ENCODE measurements at regions not wholly inside any gene's neighbourhood (a gene's known extent, or its start where the extent isn't known, plus 50 kb on each side); places are given as distances from the start of the nearest gene placed in this dataset.

GRCh38 chr7:52771177-52771576, 264.3 kb upstream of the POM121L12 start:
- Histone ChIP-seq H3K4me1 (no peaks in the 10 kb centered on the region), H3K36me3 (no peaks in the 10 kb centered on the region), H3K9me3 (no peaks in the 10 kb centered on the region), H3K27me3 (no peaks in the 10 kb centered on the region), H3K27ac (replicated peaks in 1 of 4) (no peak overlapping the region), H3K4me3 (no peak overlapping the region)
- TF ChIP-seq POLR2AphosphoS5 (IDR thresholded peaks at IDR 0.05) (no peak), POLR2A (IDR thresholded peaks at IDR 0.05; ENCODE audit: low read depth) (no peak), EP300 (IDR thresholded peaks at IDR 0.05) (no peak)
- TF ChIP-seq, protein P1, sequence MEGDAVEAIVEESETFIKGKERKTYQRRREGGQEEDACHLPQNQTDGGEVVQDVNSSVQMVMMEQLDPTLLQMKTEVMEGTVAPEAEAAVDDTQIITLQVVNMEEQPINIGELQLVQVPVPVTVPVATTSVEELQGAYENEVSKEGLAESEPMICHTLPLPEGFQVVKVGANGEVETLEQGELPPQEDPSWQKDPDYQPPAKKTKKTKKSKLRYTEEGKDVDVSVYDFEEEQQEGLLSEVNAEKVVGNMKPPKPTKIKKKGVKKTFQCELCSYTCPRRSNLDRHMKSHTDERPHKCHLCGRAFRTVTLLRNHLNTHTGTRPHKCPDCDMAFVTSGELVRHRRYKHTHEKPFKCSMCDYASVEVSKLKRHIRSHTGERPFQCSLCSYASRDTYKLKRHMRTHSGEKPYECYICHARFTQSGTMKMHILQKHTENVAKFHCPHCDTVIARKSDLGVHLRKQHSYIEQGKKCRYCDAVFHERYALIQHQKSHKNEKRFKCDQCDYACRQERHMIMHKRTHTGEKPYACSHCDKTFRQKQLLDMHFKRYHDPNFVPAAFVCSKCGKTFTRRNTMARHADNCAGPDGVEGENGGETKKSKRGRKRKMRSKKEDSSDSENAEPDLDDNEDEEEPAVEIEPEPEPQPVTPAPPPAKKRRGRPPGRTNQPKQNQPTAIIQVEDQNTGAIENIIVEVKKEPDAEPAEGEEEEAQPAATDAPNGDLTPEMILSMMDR (IDR thresholded peaks at IDR 0.05) = no peak
- intact Hi-C loops (cut with DNase I) = no loop called here
- no peak for DNase-seq (ENCODE audit: extremely low spot score)
- WGBS = 82% methylated on average over 5 of the region's 5 CpGs

DNA sequence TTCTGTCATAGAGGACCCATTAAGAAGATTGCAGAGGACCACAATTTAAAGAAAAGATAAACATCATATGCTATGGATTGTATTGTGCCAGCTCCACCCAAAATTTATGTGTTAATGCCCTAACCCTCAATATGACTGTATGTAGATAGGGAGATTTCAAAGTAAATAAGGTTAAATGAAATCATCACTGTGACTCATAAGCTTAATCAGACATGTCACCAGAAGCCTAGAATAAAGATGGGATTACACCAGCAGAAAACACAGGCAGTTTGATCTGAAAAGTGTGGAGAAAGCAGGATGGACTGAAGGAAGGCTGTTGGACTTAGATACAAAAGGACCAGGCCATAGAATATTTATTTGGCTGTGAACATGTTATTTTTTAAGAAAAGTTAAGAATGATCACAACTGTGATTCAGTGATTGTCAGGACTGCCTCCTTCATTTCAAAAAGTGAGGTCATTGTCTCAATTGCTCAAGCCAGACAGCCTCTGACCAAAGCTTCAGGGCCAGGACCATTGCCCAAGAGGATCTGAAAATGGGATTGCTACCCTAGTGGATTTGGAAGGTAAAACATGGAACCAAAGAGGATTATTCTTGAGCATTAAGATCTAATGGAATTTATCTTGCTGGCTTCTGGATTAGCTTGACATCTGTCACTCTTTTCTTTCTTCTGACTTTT, 270.8 kb upstream of the POM121L12 start:
- TF ChIP-seq POLR2A (IDR thresholded peaks at IDR 0.05; ENCODE audit: low read depth) (no peak), POLR2AphosphoS5 (IDR thresholded peaks at IDR 0.05) (no peak)
- TF ChIP-seq, protein P1 (IDR thresholded peaks at IDR 0.05) = no peak
- intact Hi-C loops (cut with DNase I) = loop anchor here (5.0 kb wide), 1 partner anchor 52 kb away; no protein-coding TSS in a partner anchor
- no peak for DNase-seq (ENCODE audit: extremely low spot score)

DNA sequence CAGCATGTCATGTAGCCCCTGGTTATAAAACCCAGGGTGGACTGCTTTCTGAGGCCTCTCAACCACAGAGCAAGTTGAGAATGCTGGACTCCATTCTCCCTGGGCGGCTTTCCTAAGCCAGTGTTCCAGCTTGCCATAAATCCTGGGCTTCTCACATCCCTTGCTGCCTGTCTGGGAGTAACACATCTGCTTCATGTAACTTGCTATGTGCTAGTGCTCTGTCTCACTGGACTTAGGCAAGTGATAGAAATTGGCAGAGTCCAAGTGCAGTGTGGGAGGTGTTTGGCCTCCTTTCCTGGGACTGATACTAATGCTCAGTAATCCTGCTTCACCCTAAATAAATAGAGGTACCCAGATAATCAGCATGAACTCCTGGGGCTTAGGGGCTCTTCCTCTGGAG, 277.1 kb upstream of the POM121L12 start:
- Histone ChIP-seq H3K27me3 (no peaks in the 10 kb centered on the region), H3K4me3 (no peak overlapping the region), H3K4me1 (no peaks in the 10 kb centered on the region), H3K27ac (replicated peaks in 1 of 4) (no peak overlapping the region), H3K36me3 (no peaks in the 10 kb centered on the region), H3K9me3 (no peaks in the 10 kb centered on the region)
- no peak for DNase-seq (ENCODE audit: extremely low spot score)
- 40% methylated on average over 1 of the region's 1 CpG for WGBS
- intact Hi-C loops (cut with DNase I) = no loop called here
- TF ChIP-seq, protein P1 (IDR thresholded peaks at IDR 0.05) = no peak
- TF ChIP-seq EP300 (IDR thresholded peaks at IDR 0.05) (no peak), POLR2AphosphoS5 (IDR thresholded peaks at IDR 0.05) (no peak), POLR2A (IDR thresholded peaks at IDR 0.05; ENCODE audit: low read depth) (no peak)

More for the DNA sequence above, 270.8 kb upstream of the POM121L12 start:
- Histone ChIP-seq H3K4me1 (no peaks in the 10 kb centered on the region), H3K27ac (replicated peaks in 1 of 4) (no peak overlapping the region), H3K4me3 (no peak overlapping the region), H3K9me3 (no peaks in the 10 kb centered on the region), H3K27me3 (no peaks in the 10 kb centered on the region), H3K36me3 (no peaks in the 10 kb centered on the region)

GRCh38 chr7:52753855-52754254, 281.6 kb upstream of the POM121L12 start:
- H3K27me3 ChIP-seq = no peaks in the 10 kb centered on the region
- no peaks in the 10 kb centered on the region for H3K9me3 ChIP-seq
- H3K4me1 ChIP-seq = no peaks in the 10 kb centered on the region
- no peak for TF ChIP-seq EP300 (IDR thresholded peaks at IDR 0.05)
- no peak for TF ChIP-seq POLR2AphosphoS5 (IDR thresholded peaks at IDR 0.05)
- TF ChIP-seq POLR2A (IDR thresholded peaks at IDR 0.05; ENCODE audit: low read depth) = no peak
- TF ChIP-seq, protein P1 (IDR thresholded peaks at IDR 0.05) = no peak
- intact Hi-C loops (cut with DNase I) = no loop called here
- no peaks in the 10 kb centered on the region for H3K36me3 ChIP-seq
- WGBS = 93% methylated on average over 12 of the region's 12 CpGs
- H3K4me3 ChIP-seq = no peak overlapping the region
- DNase-seq (ENCODE audit: extremely low spot score) = no peak
- no peak overlapping the region for H3K27ac ChIP-seq (replicated peaks in 1 of 4)

- H3K27ac ChIP-seq (replicated peaks in 1 of 4) = no peak overlapping the region
- TF ChIP-seq POLR2AphosphoS5 (IDR thresholded peaks at IDR 0.05) (no peak), EP300 (IDR thresholded peaks at IDR 0.05) (no peak), POLR2A (IDR thresholded peaks at IDR 0.05; ENCODE audit: low read depth) (no peak)
- no peaks in the 10 kb centered on the region for H3K4me1 ChIP-seq
- no peaks in the 10 kb centered on the region for H3K9me3 ChIP-seq
- no peaks in the 10 kb centered on the region for H3K27me3 ChIP-seq
- DNase-seq (ENCODE audit: extremely low spot score) = no peak
- 83% methylated on average over 4 of the region's 4 CpGs for WGBS
- intact Hi-C loops (cut with DNase I) = no loop called here
- no peaks in the 10 kb centered on the region for H3K36me3 ChIP-seq
- no peak overlapping the region for H3K4me3 ChIP-seq
Observed at GRCh38 chr7:52752891-52753290, 282.5 kb upstream of the POM121L12 start.
